PC-9 (cell line): ENCODE measurements at regions not wholly inside any gene's neighbourhood (a gene's known extent, or its start where the extent isn't known, plus 50 kb on each side); places are given as distances from the start of the nearest gene placed in this dataset.
A peak's percentile ranks its signal among the peaks of the same experiment; 100 is the strongest.

Experiments used
- BruUV-seq: library from RNA; stranded (reverse); fragments of 400-500 nt; replicated peaks from 2 replicates; lab custom pipeline; 2021; lab: Mats Ljungman, UMichigan
- CTCF ChIA-PET: fragments of 300-600 bp; sonication (Branson Sonifier 250); formaldehyde crosslinking; loops from one replicate; lab custom pipeline; 2022; ENCODE audit warnings: antibody characterized with exemption; lab: Charles Lee
- POLR2A ChIA-PET: fragments of 300-600 bp; sonication (Branson Sonifier 250); formaldehyde crosslinking; loops from one replicate; lab custom pipeline; 2022; ENCODE audit warnings: antibody characterized with exemption; ENCODE audit not compliant: unreplicated experiment; lab: Charles Lee
- DNase-seq, 2 experiments: peaks; one replicate each; pipeline versions ENCODE4 v3.0.0 to v3.0.0-alpha.2; 2015 to 2022; ENCODE audit warnings: mixed read lengths in 1 of 2
- H2AFZ ChIP-seq: fragments of 200-600 bp; sonication (generic); 2 replicates; pipeline ENCODE4 v1.8.1; 2017; ENCODE audit warnings: antibody characterized with exemption
- H3F3A ChIP-seq: fragments of 200-600 bp; sonication (generic); 2 replicates; pipeline ENCODE4 v1.8.1; 2017; ENCODE audit warnings: antibody characterized with exemption, mild to moderate bottlenecking, low read depth; ENCODE audit not compliant: insufficient read depth
- H3K27ac ChIP-seq: fragments of 200-600 bp; sonication (generic); 2 replicates; pipeline ENCODE4 v1.6.1; 2016; ENCODE audit warnings: mixed run types
- H3K27me3 ChIP-seq: fragments of 200-600 bp; sonication (generic); 2 replicates; pipeline ENCODE4 v1.6.1; 2016; ENCODE audit warnings: low read depth, mixed run types; ENCODE audit not compliant: insufficient read depth
- H3K36me3 ChIP-seq: fragments of 200-600 bp; sonication (generic); 2 replicates; pipeline ENCODE4 v1.6.1; 2016; ENCODE audit warnings: low read depth, mixed run types
- H3K4me1 ChIP-seq: fragments of 200-600 bp; sonication (generic); replicated peaks from 2 replicates; pipeline ENCODE4 v1.6.1; 2016; ENCODE audit warnings: mixed run types; ENCODE audit not compliant: insufficient read depth
- H3K4me2 ChIP-seq: fragments of 200-600 bp; sonication (generic); 2 replicates; pipeline ENCODE4 v1.6.1; 2017; ENCODE audit warnings: mixed run types
- H3K4me3 ChIP-seq: fragments of 200-600 bp; sonication (generic); 2 replicates; pipeline ENCODE4 v1.6.1; 2016; ENCODE audit warnings: mixed run types
- H3K79me2 ChIP-seq: fragments of 200-600 bp; sonication (generic); 2 replicates; pipeline ENCODE4 v1.6.1; 2017; ENCODE audit warnings: low read depth, mixed run types
- H3K9me2 ChIP-seq: fragments of 200-600 bp; sonication (generic); 2 replicates; pipeline ENCODE4 v1.8.1; 2017; ENCODE audit warnings: mild to moderate bottlenecking; ENCODE audit not compliant: insufficient read depth
- H3K9me3 ChIP-seq: fragments of 200-600 bp; sonication (generic); 2 replicates; pipeline ENCODE4 v1.8.1; 2016; ENCODE audit warnings: low read depth; ENCODE audit not compliant: insufficient read depth
- H4K20me1 ChIP-seq: fragments of 200-600 bp; sonication (generic); 2 replicates; pipeline ENCODE4 v1.8.1; 2017; ENCODE audit not compliant: insufficient read depth
- CTCF ChIP-seq: fragments of 200-600 bp; sonication (generic); conservative IDR thresholded peaks from 2 replicates; pipeline ENCODE4 v1.6.1; 2017; ENCODE audit warnings: mixed run types, antibody characterized with exemption, mild to moderate bottlenecking, moderate library complexity
- EZH2 ChIP-seq: fragments of 200-600 bp; sonication (generic); IDR thresholded peaks from 2 replicates; pipeline ENCODE4 v1.8.0; 2017; ENCODE audit warnings: antibody characterized with exemption, low read depth
- intact Hi-C: fragments of 100-400 bp; cut with micrococcal nuclease; formaldehyde crosslinking; loops from one replicate; pipeline ENCODE4 v1.10.0; 2022; ENCODE audit not compliant: unreplicated experiment

GRCh38 chr7:31439165-31439564 lies 74.7 kb upstream of the ITPRID1 start:
- Histone ChIP-seq H3K9me2 (no peaks in the 10 kb centered on the region), H3K27me3 (0 out of 2 replicates have a peak, but pooled peaks cover 15% of the 10 kb centered on the region), H3K27ac (no peak overlapping the region), H2AFZ (no peak overlapping the region), H3F3A (no peaks in the 10 kb centered on the region), H3K4me3 (no peak overlapping the region), H3K9me3 (no peaks in the 10 kb centered on the region; the same call in 1 of the 2 replicates), H3K36me3 (no peaks in the 10 kb centered on the region), H3K4me1 (no peaks in the 10 kb centered on the region), H4K20me1 (no peaks in the 10 kb centered on the region), H3K4me2 (no peak overlapping the region), H3K79me2 (no peaks in the 10 kb centered on the region)
- DNase-seq = no peak
- intact Hi-C loops = no loop called here
- TF ChIP-seq CTCF = no peak
- ChIA-PET CTCF (no interaction called here), POLR2A (no interaction called here)
- no TSS peak for BruUV-seq

GRCh38 chr7:31440511-31440910 lies 73.4 kb upstream of the ITPRID1 start:
- Histone ChIP-seq H3F3A (no peaks in the 10 kb centered on the region), H3K9me3 (no peaks in the 10 kb centered on the region; the same call in 1 of the 2 replicates), H2AFZ (0 out of 2 replicates have a peak overlapping the region, but pooled peaks have one; percentile 4), H3K27ac (no peak overlapping the region), H4K20me1 (no peaks in the 10 kb centered on the region), H3K4me1 (no peaks in the 10 kb centered on the region), H3K27me3 (0 out of 2 replicates have a peak, but pooled peaks cover 17% of the 10 kb centered on the region), H3K9me2 (no peaks in the 10 kb centered on the region), H3K4me2 (no peak overlapping the region), H3K79me2 (no peaks in the 10 kb centered on the region), H3K36me3 (no peaks in the 10 kb centered on the region), H3K4me3 (no peak overlapping the region)
- CTCF ChIA-PET = no interaction called here
- DNase-seq = no peak
- TF ChIP-seq EZH2 = no peak
- TF ChIP-seq CTCF = no peak
- POLR2A ChIA-PET = no interaction called here
- no TSS peak for BruUV-seq
- intact Hi-C loops = loop anchor here (10.0 kb wide), 1 partner anchor 294 kb away; no protein-coding TSS in a partner anchor

- no peak for DNase-seq
- TF ChIP-seq CTCF (no peak), EZH2 (no peak)
- H3K79me2 ChIP-seq = no peaks in the 10 kb centered on the region
- no peaks in the 10 kb centered on the region for H3K9me2 ChIP-seq
- H3K36me3 ChIP-seq = no peaks in the 10 kb centered on the region
- no peak overlapping the region for H3K4me2 ChIP-seq
- no peak overlapping the region for H3K4me3 ChIP-seq
- no peaks in the 10 kb centered on the region for H4K20me1 ChIP-seq
- CTCF ChIA-PET = interaction anchor here (0.6 to 1.9 kb wide), 6 partner anchors 10 to 322 kb away, joined by 3 to 7 read pairs (median 4); no protein-coding TSS in a partner anchor
- no peak overlapping the region for H3K27ac ChIP-seq
- H3F3A ChIP-seq = no peaks in the 10 kb centered on the region
- POLR2A ChIA-PET = no interaction called here
- intact Hi-C loops = loop anchor here (1.0 to 10.0 kb wide), 4 partner anchors 46 to 292 kb away; no protein-coding TSS in a partner anchor
- BruUV-seq = no TSS peak
- H3K9me3 ChIP-seq = no peaks in the 10 kb centered on the region
- H3K27me3 ChIP-seq = 0 out of 2 replicates have a peak, but pooled peaks cover 17% of the 10 kb centered on the region
- no peak overlapping the region for H2AFZ ChIP-seq
- no peaks in the 10 kb centered on the region for H3K4me1 ChIP-seq
These were observed 71.3 kb upstream of the ITPRID1 start for GRCh38 chr7:31442626-31443025.
